ENCODE measurements at regions not wholly inside any gene's neighbourhood (a gene's known extent, or its start where the extent isn't known, plus 50 kb on each side); places are given as distances from the start of the nearest gene placed in this dataset.

DNA sequence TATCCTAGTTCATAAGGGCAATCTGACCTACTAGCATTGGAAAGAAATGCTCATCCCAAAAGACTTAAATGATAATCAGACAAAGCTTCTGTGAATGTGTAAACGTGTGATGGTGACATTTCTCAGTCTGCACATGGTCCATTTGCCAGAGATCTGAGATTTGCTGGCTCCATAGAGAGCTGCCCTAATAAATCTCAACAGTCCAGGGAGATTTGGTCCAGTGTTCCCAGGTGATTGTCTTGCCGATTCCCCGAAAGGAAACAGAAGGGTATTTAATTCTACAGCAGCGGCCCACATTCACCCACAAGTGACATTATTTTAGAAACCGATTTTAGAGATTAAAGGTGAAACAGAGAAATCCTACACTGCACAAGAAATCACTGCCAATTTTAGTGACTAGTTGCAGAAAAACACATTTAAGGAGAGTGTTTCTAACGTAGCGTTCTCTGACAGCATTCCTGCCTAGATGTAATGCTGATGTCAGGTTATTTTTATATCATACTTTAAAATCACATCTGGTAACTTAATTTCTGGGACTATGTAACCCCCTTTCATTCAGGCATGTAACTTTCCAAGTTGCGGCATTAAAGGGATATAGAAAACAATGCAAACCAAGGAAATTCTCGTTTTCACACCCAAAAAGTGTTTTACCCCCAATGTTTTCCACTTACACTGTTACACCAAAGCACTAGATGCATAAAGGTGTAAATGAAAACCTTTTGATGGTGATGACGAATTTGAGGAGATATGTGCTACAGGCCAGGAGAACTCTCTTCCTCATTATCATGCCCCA lies 231.9 kb upstream of the FN1 start:
- Histone ChIP-seq H3K36me3 (ENCODE audit: control insufficient read depth, insufficient read depth, low read length) (no peaks in the 10 kb centered on the region), H3K27ac (ENCODE audit: low read length) (no peak overlapping the region), H3K4me1 (ENCODE audit: control insufficient read depth, insufficient read depth, low read length) (no peaks in the 10 kb centered on the region), H3K4me3 (ENCODE audit: low read depth in 2 of 2, low read length in 2 of 2) (no peak overlapping the region), H3K27me3 (ENCODE audit: control insufficient read depth, insufficient read depth, low read length) (peaks cover 2% of the 10 kb centered on the region; the same call in 1 of the 2 replicates), H3K9me3 (ENCODE audit: control insufficient read depth, insufficient read depth, low read depth, low read length) (no peaks in the 10 kb centered on the region)
- no peak for DNase-seq (ENCODE audit: low read depth, low spot score)
- in situ Hi-C loops (cut with HindIII; ENCODE audit: low pct_unique_long_range_greater_than_20kb, low sequenced_read_pairs) (no loop called here), intact Hi-C loops (cut with micrococcal nuclease; ENCODE audit: unreplicated experiment) (no loop called here)
- POLR2A ChIA-PET = no interaction called here
- TF ChIP-seq, protein P1, sequence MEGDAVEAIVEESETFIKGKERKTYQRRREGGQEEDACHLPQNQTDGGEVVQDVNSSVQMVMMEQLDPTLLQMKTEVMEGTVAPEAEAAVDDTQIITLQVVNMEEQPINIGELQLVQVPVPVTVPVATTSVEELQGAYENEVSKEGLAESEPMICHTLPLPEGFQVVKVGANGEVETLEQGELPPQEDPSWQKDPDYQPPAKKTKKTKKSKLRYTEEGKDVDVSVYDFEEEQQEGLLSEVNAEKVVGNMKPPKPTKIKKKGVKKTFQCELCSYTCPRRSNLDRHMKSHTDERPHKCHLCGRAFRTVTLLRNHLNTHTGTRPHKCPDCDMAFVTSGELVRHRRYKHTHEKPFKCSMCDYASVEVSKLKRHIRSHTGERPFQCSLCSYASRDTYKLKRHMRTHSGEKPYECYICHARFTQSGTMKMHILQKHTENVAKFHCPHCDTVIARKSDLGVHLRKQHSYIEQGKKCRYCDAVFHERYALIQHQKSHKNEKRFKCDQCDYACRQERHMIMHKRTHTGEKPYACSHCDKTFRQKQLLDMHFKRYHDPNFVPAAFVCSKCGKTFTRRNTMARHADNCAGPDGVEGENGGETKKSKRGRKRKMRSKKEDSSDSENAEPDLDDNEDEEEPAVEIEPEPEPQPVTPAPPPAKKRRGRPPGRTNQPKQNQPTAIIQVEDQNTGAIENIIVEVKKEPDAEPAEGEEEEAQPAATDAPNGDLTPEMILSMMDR (IDR thresholded peaks at IDR 0.05) = no peak
- TF ChIP-seq TCF7L2 (IDR thresholded peaks at IDR 0.05; ENCODE audit: low read depth, low read length) = no peak
- no peak for TF ChIP-seq POLR2AphosphoS5 (IDR thresholded peaks at IDR 0.05; ENCODE audit: low read depth, low read length)
- TF ChIP-seq, protein P2, sequence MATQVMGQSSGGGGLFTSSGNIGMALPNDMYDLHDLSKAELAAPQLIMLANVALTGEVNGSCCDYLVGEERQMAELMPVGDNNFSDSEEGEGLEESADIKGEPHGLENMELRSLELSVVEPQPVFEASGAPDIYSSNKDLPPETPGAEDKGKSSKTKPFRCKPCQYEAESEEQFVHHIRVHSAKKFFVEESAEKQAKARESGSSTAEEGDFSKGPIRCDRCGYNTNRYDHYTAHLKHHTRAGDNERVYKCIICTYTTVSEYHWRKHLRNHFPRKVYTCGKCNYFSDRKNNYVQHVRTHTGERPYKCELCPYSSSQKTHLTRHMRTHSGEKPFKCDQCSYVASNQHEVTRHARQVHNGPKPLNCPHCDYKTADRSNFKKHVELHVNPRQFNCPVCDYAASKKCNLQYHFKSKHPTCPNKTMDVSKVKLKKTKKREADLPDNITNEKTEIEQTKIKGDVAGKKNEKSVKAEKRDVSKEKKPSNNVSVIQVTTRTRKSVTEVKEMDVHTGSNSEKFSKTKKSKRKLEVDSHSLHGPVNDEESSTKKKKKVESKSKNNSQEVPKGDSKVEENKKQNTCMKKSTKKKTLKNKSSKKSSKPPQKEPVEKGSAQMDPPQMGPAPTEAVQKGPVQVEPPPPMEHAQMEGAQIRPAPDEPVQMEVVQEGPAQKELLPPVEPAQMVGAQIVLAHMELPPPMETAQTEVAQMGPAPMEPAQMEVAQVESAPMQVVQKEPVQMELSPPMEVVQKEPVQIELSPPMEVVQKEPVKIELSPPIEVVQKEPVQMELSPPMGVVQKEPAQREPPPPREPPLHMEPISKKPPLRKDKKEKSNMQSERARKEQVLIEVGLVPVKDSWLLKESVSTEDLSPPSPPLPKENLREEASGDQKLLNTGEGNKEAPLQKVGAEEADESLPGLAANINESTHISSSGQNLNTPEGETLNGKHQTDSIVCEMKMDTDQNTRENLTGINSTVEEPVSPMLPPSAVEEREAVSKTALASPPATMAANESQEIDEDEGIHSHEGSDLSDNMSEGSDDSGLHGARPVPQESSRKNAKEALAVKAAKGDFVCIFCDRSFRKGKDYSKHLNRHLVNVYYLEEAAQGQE (IDR thresholded peaks at IDR 0.05; ENCODE audit: insufficient read depth in 1 of 2, low read depth in 2 of 2, low read length in 1 of 2) = no peak
- no peak for TF ChIP-seq SIN3A (IDR thresholded peaks at IDR 0.05; ENCODE audit: borderline replicate concordance, insufficient read depth, low read depth, low read length)
- no peak for ATAC-seq
- CTCF ChIA-PET = no interaction called here
- no TSS peak for BruUV-seq (replicated peaks)

DNA sequence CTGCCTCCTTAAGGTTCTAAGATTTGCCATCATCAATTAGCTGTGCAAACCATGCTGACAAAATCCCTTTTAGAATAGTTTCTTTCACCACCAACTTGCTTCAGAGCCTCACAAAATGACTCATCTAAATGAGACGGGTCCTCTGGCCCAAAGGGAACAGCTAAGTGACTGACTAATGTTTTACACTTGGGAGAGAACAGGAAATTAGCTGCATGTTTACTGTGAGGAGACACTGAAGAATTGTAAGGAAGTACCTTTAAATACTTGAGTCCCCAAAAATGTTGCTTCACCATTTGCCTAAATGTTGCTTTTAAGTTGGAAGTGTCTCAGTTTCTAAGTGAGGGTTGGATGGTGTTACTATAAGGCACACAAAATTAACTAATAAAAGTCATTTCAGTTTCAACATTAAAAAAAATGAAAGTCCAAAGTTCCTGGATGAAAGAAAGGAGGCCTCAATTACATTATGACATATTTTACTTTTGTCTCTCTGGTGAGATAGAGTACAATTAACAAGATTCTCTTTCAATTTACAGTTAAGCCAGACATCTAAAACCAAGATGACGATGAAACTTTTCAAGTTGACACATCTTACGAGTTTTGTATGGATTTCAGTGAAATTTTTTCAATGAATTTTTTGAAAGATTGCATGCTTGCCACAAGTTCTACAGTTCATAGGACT lies 229.1 kb upstream of the FN1 start:
- H3K36me3 ChIP-seq (ENCODE audit: control insufficient read depth, insufficient read depth, low read length) = no peaks in the 10 kb centered on the region
- no peaks in the 10 kb centered on the region for H3K4me1 ChIP-seq (ENCODE audit: control insufficient read depth, insufficient read depth, low read length)
- in situ Hi-C loops (cut with HindIII; ENCODE audit: low pct_unique_long_range_greater_than_20kb, low sequenced_read_pairs) (no loop called here), intact Hi-C loops (cut with micrococcal nuclease; ENCODE audit: unreplicated experiment) (no loop called here)
- DNase-seq (ENCODE audit: low read depth, low spot score) = no peak
- no TSS peak for BruUV-seq (replicated peaks)
- TF ChIP-seq, protein P2 (IDR thresholded peaks at IDR 0.05; ENCODE audit: insufficient read depth in 1 of 2, low read depth in 2 of 2, low read length in 1 of 2) = no peak
- TF ChIP-seq SIN3A (IDR thresholded peaks at IDR 0.05; ENCODE audit: borderline replicate concordance, insufficient read depth, low read depth, low read length) (no peak), TCF7L2 (IDR thresholded peaks at IDR 0.05; ENCODE audit: low read depth, low read length) (no peak), POLR2AphosphoS5 (IDR thresholded peaks at IDR 0.05; ENCODE audit: low read depth, low read length) (no peak)
- TF ChIP-seq, protein P1 (IDR thresholded peaks at IDR 0.05) = no peak
- H3K9me3 ChIP-seq (ENCODE audit: control insufficient read depth, insufficient read depth, low read depth, low read length) = no peaks in the 10 kb centered on the region
- ChIA-PET CTCF (no interaction called here), POLR2A (no interaction called here)
- peaks cover under 1% of the 10 kb centered on the region; the same call in 1 of the 2 replicates for H3K27me3 ChIP-seq (ENCODE audit: control insufficient read depth, insufficient read depth, low read length)
- ATAC-seq = no peak
- no peak overlapping the region for H3K4me3 ChIP-seq (ENCODE audit: low read depth in 2 of 2, low read length in 2 of 2)
- no peak overlapping the region for H3K27ac ChIP-seq (ENCODE audit: low read length)
